ENCODE measurements at regions not wholly inside any gene's neighbourhood (a gene's known extent, or its start where the extent isn't known, plus 50 kb on each side); places are given as distances from the start of the nearest gene placed in this dataset.

DNA sequence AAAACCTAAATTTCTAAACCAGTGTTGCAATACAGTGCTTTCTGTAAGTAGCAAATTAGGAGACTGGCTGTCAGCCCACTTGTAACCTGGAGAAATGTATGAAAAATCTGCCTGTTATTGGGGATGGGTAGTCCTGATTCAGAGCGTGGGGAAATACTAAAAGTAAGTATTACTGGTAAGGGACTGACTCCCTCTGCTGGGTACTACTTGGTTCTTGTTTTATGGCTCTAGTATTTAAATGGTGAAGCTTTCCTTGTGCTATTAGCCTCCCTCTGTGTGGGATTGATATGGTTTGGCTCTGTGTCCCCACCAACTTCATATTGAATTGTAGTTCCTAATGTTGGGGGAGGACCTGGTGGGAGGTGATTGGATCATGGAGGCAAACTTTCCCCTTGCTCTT, 886.1 kb downstream of the SORCS1 start:
- no peak for TF ChIP-seq POLR2A (IDR thresholded peaks at IDR 0.05)
- TF ChIP-seq, protein P1, sequence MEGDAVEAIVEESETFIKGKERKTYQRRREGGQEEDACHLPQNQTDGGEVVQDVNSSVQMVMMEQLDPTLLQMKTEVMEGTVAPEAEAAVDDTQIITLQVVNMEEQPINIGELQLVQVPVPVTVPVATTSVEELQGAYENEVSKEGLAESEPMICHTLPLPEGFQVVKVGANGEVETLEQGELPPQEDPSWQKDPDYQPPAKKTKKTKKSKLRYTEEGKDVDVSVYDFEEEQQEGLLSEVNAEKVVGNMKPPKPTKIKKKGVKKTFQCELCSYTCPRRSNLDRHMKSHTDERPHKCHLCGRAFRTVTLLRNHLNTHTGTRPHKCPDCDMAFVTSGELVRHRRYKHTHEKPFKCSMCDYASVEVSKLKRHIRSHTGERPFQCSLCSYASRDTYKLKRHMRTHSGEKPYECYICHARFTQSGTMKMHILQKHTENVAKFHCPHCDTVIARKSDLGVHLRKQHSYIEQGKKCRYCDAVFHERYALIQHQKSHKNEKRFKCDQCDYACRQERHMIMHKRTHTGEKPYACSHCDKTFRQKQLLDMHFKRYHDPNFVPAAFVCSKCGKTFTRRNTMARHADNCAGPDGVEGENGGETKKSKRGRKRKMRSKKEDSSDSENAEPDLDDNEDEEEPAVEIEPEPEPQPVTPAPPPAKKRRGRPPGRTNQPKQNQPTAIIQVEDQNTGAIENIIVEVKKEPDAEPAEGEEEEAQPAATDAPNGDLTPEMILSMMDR (IDR thresholded peaks at IDR 0.05), result no peak

Measured in suprapubic skin (tissue), 3 donors.